IMR-90 (cell line): ENCODE measurements at regions not wholly inside any gene's neighbourhood (a gene's known extent, or its start where the extent isn't known, plus 50 kb on each side); places are given as distances from the start of the nearest gene placed in this dataset.

ENCODE experiments used
- ATAC-seq: fragments of 200-7000 bp; cut with Tn5 transposase; 2 replicates; pipeline ENCODE4 v1.9.1; 2020; ENCODE audit warnings: low read depth, mild to moderate bottlenecking, moderate library complexity
- BruUV-seq: library from RNA; stranded (reverse); fragments of 400-500 nt; replicated peaks from 2 replicates; lab custom pipeline; 2021; lab: Mats Ljungman, UMichigan
- CTCF ChIA-PET: fragments of 300-600 bp; formaldehyde crosslinking; extraction: SDS; loops from one replicate; lab custom pipeline; 2021; ENCODE audit warnings: antibody characterized with exemption; lab: Yijun Ruan, JAX
- POLR2A ChIA-PET: fragments of 300-600 bp; sonication (Branson Sonifier 250); formaldehyde crosslinking; loops from one replicate; lab custom pipeline; 2022; ENCODE audit warnings: antibody characterized with exemption; ENCODE audit not compliant: unreplicated experiment; lab: Charles Lee
- DNase-seq: peaks from one replicate; pipeline ENCODE4 v3.0.0; 2013
- H2AFZ ChIP-seq: replicated peaks from 2 replicates; pipeline ENCODE3; 2013; ENCODE audit warnings: low read length, mild to moderate bottlenecking; ENCODE audit not compliant: poor library complexity
- H2AK5ac ChIP-seq: 2 replicates; pipeline ENCODE4 v1.6.1; 2013; ENCODE audit warnings: low read depth, low read length, inconsistent platforms
- H2AK9ac ChIP-seq: replicated peaks from 2 replicates; pipeline ENCODE3; 2013; ENCODE audit warnings: mild to moderate bottlenecking, low read depth, low read length, moderate library complexity; ENCODE audit not compliant: poor library complexity
- H2BK120ac ChIP-seq: 2 replicates; pipeline ENCODE4 v1.6.1; 2013; ENCODE audit warnings: low read depth, low read length, inconsistent platforms
- H2BK15ac ChIP-seq: 3 replicates; pipeline ENCODE4 v1.6.1; 2013; ENCODE audit warnings: low read depth, low read length, inconsistent platforms
- H2BK20ac ChIP-seq: 2 replicates; pipeline ENCODE4 v1.6.1; 2013; ENCODE audit warnings: low read depth, mild to moderate bottlenecking, inconsistent platforms, low read length, moderate library complexity
- H2BK5ac ChIP-seq: 2 replicates; pipeline ENCODE4 v1.6.1; 2013; ENCODE audit warnings: mild to moderate bottlenecking, low read depth, low read length, inconsistent platforms; ENCODE audit not compliant: poor library complexity, severe bottlenecking
- H3K14ac ChIP-seq: replicated peaks from 2 replicates; pipeline ENCODE4 v1.6.1; 2013; ENCODE audit warnings: low read depth, low read length, inconsistent platforms
- H3K18ac ChIP-seq: 2 replicates; pipeline ENCODE4 v1.6.1; 2013; ENCODE audit warnings: low read depth, low read length, control low read depth
- H3K23ac ChIP-seq: 2 replicates; pipeline ENCODE4 v1.6.1; 2013; ENCODE audit warnings: low read depth, low read length, inconsistent platforms
- H3K27ac ChIP-seq: 2 replicates; pipeline ENCODE4 v1.5.1; 2013; ENCODE audit warnings: mild to moderate bottlenecking, control low read depth, low read length; ENCODE audit not compliant: insufficient read depth
- H3K27me3 ChIP-seq: 2 replicates; pipeline ENCODE4 v1.6.1; 2013; ENCODE audit warnings: low read length; ENCODE audit not compliant: control insufficient read depth, insufficient read depth
- H3K36me3 ChIP-seq: 2 replicates; pipeline ENCODE4 v1.6.1; 2013; ENCODE audit warnings: low read length, mixed read lengths; ENCODE audit not compliant: control insufficient read depth, insufficient read depth
- H3K4ac ChIP-seq: 2 replicates; pipeline ENCODE4 v1.6.1; 2013; ENCODE audit warnings: low read depth, low read length, inconsistent platforms
- H3K4me1 ChIP-seq: 2 replicates; pipeline ENCODE4 v1.6.1; 2013; ENCODE audit warnings: low read length, mixed read lengths; ENCODE audit not compliant: control insufficient read depth, insufficient read depth
- H3K4me2 ChIP-seq: 2 replicates; pipeline ENCODE4 v1.6.1; 2013; ENCODE audit warnings: low read depth, mild to moderate bottlenecking, control low read depth, low read length, moderate library complexity
- H3K4me3 ChIP-seq: 2 replicates; pipeline ENCODE4 v1.5.1; 2013; ENCODE audit warnings: low read depth, mild to moderate bottlenecking, control low read depth, low read length, moderate library complexity; ENCODE audit not compliant: insufficient read depth
- H3K56ac ChIP-seq: 2 replicates; pipeline ENCODE4 v1.6.1; 2013; ENCODE audit warnings: low read length, inconsistent platforms; ENCODE audit not compliant: insufficient read depth; ENCODE audit errors: extremely low read depth
- H3K79me1 ChIP-seq, 2 experiments: 2 replicates each; pipeline ENCODE4 v1.6.1; 2013; ENCODE audit warnings: low read length in 2 of 2, inconsistent platforms in 1 of 2, low read depth in 1 of 2
- H3K9ac ChIP-seq: 2 replicates; pipeline ENCODE4 v1.6.1; 2013; ENCODE audit warnings: low read depth, low read length, control low read depth
- H3K9me1 ChIP-seq: 2 replicates; pipeline ENCODE4 v1.6.1; 2013; ENCODE audit warnings: low read length, inconsistent platforms; ENCODE audit not compliant: insufficient read depth
- H3K9me3 ChIP-seq: 2 replicates; pipeline ENCODE4 v1.6.1; 2013; ENCODE audit warnings: low read length; ENCODE audit not compliant: control insufficient read depth, insufficient read depth
- H4K20me1 ChIP-seq: 2 replicates; pipeline ENCODE4 v1.6.1; 2013; ENCODE audit warnings: low read length, inconsistent platforms; ENCODE audit not compliant: insufficient read depth
- H4K5ac ChIP-seq: 2 replicates; pipeline ENCODE4 v1.6.1; 2013; ENCODE audit warnings: mild to moderate bottlenecking, low read depth, low read length, control low read depth
- H4K8ac ChIP-seq, 2 experiments: 2 replicates each; pipeline ENCODE4 v1.6.1; 2013; ENCODE audit warnings: low read depth in 2 of 2, low read length in 2 of 2, control low read depth in 1 of 2, inconsistent platforms in 1 of 2
- H4K91ac ChIP-seq: 2 replicates; pipeline ENCODE4 v1.6.1; 2013; ENCODE audit warnings: low read depth, low read length, inconsistent platforms; ENCODE audit not compliant: insufficient read depth
- BHLHE40 ChIP-seq: fragments of 150-350 bp; IDR thresholded peaks from 2 replicates; pipeline ENCODE4 v1.6.1; 2016; ENCODE audit warnings: mild to moderate bottlenecking, low read depth, low read length
- CEBPB ChIP-seq: IDR thresholded peaks from 2 replicates; pipeline ENCODE4 v1.6.1; 2012; ENCODE audit warnings: low read depth, low read length, improper control_type of control experiment
- FOS ChIP-seq: fragments of 150-350 bp; IDR thresholded peaks from 2 replicates; pipeline ENCODE4 v1.6.1; 2016; ENCODE audit warnings: low read depth, low read length
- MAFK ChIP-seq: IDR thresholded peaks from 2 replicates; pipeline ENCODE4 v1.6.1; 2012; ENCODE audit warnings: low read depth, low read length, improper control_type of control experiment
- MAZ ChIP-seq: IDR thresholded peaks from 2 replicates; pipeline ENCODE4 v1.6.1; 2012; ENCODE audit warnings: low read depth, mild to moderate bottlenecking, low read length, improper control_type of control experiment, moderate library complexity, borderline replicate concordance
- MXI1 ChIP-seq: IDR thresholded peaks from 2 replicates; pipeline ENCODE4 v1.6.1; 2012; ENCODE audit warnings: low read depth, mild to moderate bottlenecking, low read length, moderate library complexity, borderline replicate concordance
- NFE2L2 ChIP-seq: fragments of 150-350 bp; IDR thresholded peaks from 2 replicates; pipeline ENCODE4 v1.6.1; 2016; ENCODE audit warnings: low read depth, mild to moderate bottlenecking, low read length
- RAD21 ChIP-seq: IDR thresholded peaks from 2 replicates; pipeline ENCODE4 v1.6.1; 2012; ENCODE audit warnings: low read length, improper control_type of control experiment
- RFX5 ChIP-seq: IDR thresholded peaks from 2 replicates; pipeline ENCODE4 v1.8.0; 2012; ENCODE audit warnings: low read depth, mild to moderate bottlenecking, low read length, moderate library complexity
- SMC3 ChIP-seq: fragments of 150-350 bp; IDR thresholded peaks from 2 replicates; pipeline ENCODE4 v1.6.1; 2016; ENCODE audit warnings: low read depth, mild to moderate bottlenecking, antibody characterized with exemption, low read length, moderate library complexity
- WGBS, 2 experiments: methylation state at CpG; one replicate each; pipeline versions ENCODE4 v1.1.5 to v1.1.7; 2013; ENCODE audit warnings: missing lambda C conversion rate in 2 of 2; ENCODE audit not compliant: insufficient read length in 1 of 2; ENCODE audit errors: extremely low coverage in 2 of 2; 5-methylcytosine and 5-hydroxymethylcytosine counted together
- dilution Hi-C: fragments of 300-500 bp; cut with HindIII; formaldehyde crosslinking; loops from one replicate; pipeline ENCODE4 v1.14.3; 2018; ENCODE audit warnings: low sequenced_read_pairs; ENCODE audit not compliant: unreplicated experiment
- in situ Hi-C: fragments of 300-500 bp; cut with MboI; formaldehyde crosslinking; loops from 3 replicates; pipeline ENCODE4 v1.14.3; 2019; ENCODE audit warnings: low sequenced_read_pairs, inconsistent platforms, mixed read lengths
- intact Hi-C: fragments of 100-400 bp; cut with micrococcal nuclease; formaldehyde crosslinking; loops from 2 replicates; pipeline ENCODE4 v1.10.0; 2022
- TF ChIP-seq, protein P1 (sequence below): fragments of 150-350 bp; IDR thresholded peaks from 2 replicates; pipeline ENCODE4 v1.6.1; 2017; ENCODE audit warnings: mild to moderate bottlenecking, antibody characterized with exemption, low read length, low read depth
- TF ChIP-seq, protein P2 (sequence below): fragments of 150-350 bp; IDR thresholded peaks from 2 replicates; pipeline ENCODE4 v1.6.1; 2016; ENCODE audit warnings: low read depth, mild to moderate bottlenecking, low read length, moderate library complexity, borderline replicate concordance

DNA sequence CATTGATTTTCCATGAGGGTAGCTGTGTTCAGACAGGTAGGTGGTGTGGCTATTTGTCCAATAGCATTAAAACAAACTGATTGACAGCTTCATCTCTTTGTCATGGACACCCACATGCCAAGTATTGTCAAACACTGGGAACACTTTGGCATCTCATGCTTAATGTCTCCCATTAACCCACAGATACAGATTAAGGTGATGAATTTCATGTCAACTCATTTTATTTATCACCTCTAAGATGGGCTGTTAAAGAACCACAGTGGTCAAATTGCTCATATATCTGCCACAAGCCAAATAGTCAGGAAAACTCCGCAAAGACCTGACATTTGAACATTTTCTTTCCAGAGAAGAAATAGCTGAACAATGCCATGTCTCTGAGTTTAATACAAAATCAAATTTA is 139.1 kb upstream of the SPTLC3 start:
- no peak overlapping the region for H3K4ac ChIP-seq
- H2BK120ac ChIP-seq: no peak overlapping the region
- CTCF ChIA-PET: interaction anchor here (0.6 kb wide), 1 partner anchor 13 kb away, joined by 3 read pairs; no protein-coding TSS in a partner anchor
- H4K8ac ChIP-seq: no peak overlapping the region
- H3K14ac ChIP-seq: no peak overlapping the region
- ATAC-seq (no peak), DNase-seq (no peak)
- H3K18ac ChIP-seq: no peak overlapping the region
- POLR2A ChIA-PET: no interaction called here
- no peaks in the 10 kb centered on the region for H3K4me1 ChIP-seq
- H3K27me3 ChIP-seq: no peaks in the 10 kb centered on the region
- in situ Hi-C loops (no loop called here), dilution Hi-C loops (no loop called here), intact Hi-C loops (no loop called here)
- no peak overlapping the region for H3K23ac ChIP-seq
- H3K27ac ChIP-seq: no peak overlapping the region
- H2AFZ ChIP-seq: no peak overlapping the region
- no peak overlapping the region for H2BK15ac ChIP-seq
- no peaks in the 10 kb centered on the region for H4K20me1 ChIP-seq
- no peak for TF ChIP-seq CEBPB
- no peak for TF ChIP-seq RAD21
- TF ChIP-seq RFX5: no peak
- TF ChIP-seq, protein P1, sequence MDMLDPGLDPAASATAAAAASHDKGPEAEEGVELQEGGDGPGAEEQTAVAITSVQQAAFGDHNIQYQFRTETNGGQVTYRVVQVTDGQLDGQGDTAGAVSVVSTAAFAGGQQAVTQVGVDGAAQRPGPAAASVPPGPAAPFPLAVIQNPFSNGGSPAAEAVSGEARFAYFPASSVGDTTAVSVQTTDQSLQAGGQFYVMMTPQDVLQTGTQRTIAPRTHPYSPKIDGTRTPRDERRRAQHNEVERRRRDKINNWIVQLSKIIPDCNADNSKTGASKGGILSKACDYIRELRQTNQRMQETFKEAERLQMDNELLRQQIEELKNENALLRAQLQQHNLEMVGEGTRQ: no peak
- no peak for TF ChIP-seq FOS
- no peak for TF ChIP-seq MXI1
- TF ChIP-seq, protein P2, sequence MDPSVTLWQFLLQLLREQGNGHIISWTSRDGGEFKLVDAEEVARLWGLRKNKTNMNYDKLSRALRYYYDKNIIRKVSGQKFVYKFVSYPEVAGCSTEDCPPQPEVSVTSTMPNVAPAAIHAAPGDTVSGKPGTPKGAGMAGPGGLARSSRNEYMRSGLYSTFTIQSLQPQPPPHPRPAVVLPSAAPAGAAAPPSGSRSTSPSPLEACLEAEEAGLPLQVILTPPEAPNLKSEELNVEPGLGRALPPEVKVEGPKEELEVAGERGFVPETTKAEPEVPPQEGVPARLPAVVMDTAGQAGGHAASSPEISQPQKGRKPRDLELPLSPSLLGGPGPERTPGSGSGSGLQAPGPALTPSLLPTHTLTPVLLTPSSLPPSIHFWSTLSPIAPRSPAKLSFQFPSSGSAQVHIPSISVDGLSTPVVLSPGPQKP: no peak
- TF ChIP-seq MAFK: no peak
- TF ChIP-seq SMC3: no peak
- TF ChIP-seq NFE2L2: no peak
- TF ChIP-seq MAZ: no peak
- no peak for TF ChIP-seq BHLHE40
- H2BK20ac ChIP-seq: no peak overlapping the region
- no peaks in the 10 kb centered on the region for H3K36me3 ChIP-seq
- no peak overlapping the region for H2BK5ac ChIP-seq
- no peak overlapping the region for H3K4me2 ChIP-seq
- H2AK5ac ChIP-seq: no peak overlapping the region
- H3K79me1 ChIP-seq: no peaks in the 10 kb centered on the region
- no peak overlapping the region for H4K5ac ChIP-seq
- WGBS, 2 experiments: no CpG with 5 or more reads among the region's 1 CpG
- H3K9me1 ChIP-seq: no peaks in the 10 kb centered on the region
- H3K9ac ChIP-seq: no peak overlapping the region
- H3K56ac ChIP-seq: no peak overlapping the region
- no TSS peak for BruUV-seq
- H3K4me3 ChIP-seq: no peak overlapping the region
- H4K91ac ChIP-seq: no peak overlapping the region
- H3K9me3 ChIP-seq: no peaks in the 10 kb centered on the region
- no peak overlapping the region for H2AK9ac ChIP-seq
